HG03432 (cell line): ENCODE measurements at regions not wholly inside any gene's neighbourhood (a gene's known extent, or its start where the extent isn't known, plus 50 kb on each side); places are given as distances from the start of the nearest gene placed in this dataset.

Experiments used
- ATAC-seq: cut with Tn5 transposase; IDR thresholded peaks from one replicate; pipeline ENCODE4 v1.9.1; 2021; ENCODE audit warnings: mild to moderate bottlenecking, moderate library complexity; ENCODE audit not compliant: unreplicated experiment

GRCh38 chr15:70475921-70476320 is 287.4 kb downstream of the UACA start:
- no peak for ATAC-seq

- no peak for ATAC-seq
Measured at GRCh38 chr15:70475407-70475781, 288.0 kb downstream of the UACA start.

GRCh38 chr15:70474471-70475406 is 288.6 kb downstream of the UACA start:
- no peak for ATAC-seq

- ATAC-seq, result no peak
Measured at GRCh38 chr15:70473581-70474370, 289.6 kb downstream of the UACA start.

- no peak for ATAC-seq
Measured at GRCh38 chr15:70471517-70471916, 291.8 kb downstream of the UACA start.

- ATAC-seq, result no peak
Measured at GRCh38 chr15:70470556-70471191, 292.7 kb downstream of the UACA start.

- no peak for ATAC-seq
Measured at GRCh38 chr15:70469651-70470555, 293.5 kb downstream of the UACA start.

- ATAC-seq, result no peak
Measured at GRCh38 chr15:70469182-70469581, 294.2 kb downstream of the UACA start.

GRCh38 chr15:70466895-70467529 is 296.3 kb downstream of the UACA start:
- ATAC-seq, result no peak

GRCh38 chr15:70466305-70466704 is 297.1 kb downstream of the UACA start:
- no peak for ATAC-seq

GRCh38 chr15:70465812-70466211 is 297.5 kb downstream of the UACA start:
- ATAC-seq, result no peak

- peak; percentile 21 for ATAC-seq
Measured at GRCh38 chr15:70463453-70463834, 299.9 kb downstream of the UACA start.

- no peak for ATAC-seq
Measured at GRCh38 chr15:70461992-70462391, 301.4 kb downstream of the UACA start.

- ATAC-seq, result no peak
Measured at GRCh38 chr15:70461017-70461416, 302.3 kb downstream of the UACA start.

- no peak for ATAC-seq
Measured at GRCh38 chr15:70459312-70459711, 304.0 kb downstream of the UACA start.

GRCh38 chr15:70453766-70454165 is 309.6 kb downstream of the UACA start:
- no peak for ATAC-seq

- ATAC-seq, result no peak
Measured at GRCh38 chr15:70453238-70453637, 310.1 kb downstream of the UACA start.

GRCh38 chr15:70451821-70452653 is 311.3 kb downstream of the UACA start:
- ATAC-seq, result no peak

GRCh38 chr15:70450142-70450443 is 313.3 kb downstream of the UACA start:
- ATAC-seq, result no peak
